ENCODE measurements at regions not wholly inside any gene's neighbourhood (a gene's known extent, or its start where the extent isn't known, plus 50 kb on each side); places are given as distances from the start of the nearest gene placed in this dataset.

GRCh38 chr5:173378727-173379126 lies 50.5 kb upstream of the STC2 start:
- H3K27ac ChIP-seq (ENCODE audit: extremely low read depth, low read depth, low read length) = no peak overlapping the region
- no peaks in the 10 kb centered on the region for H3K9me3 ChIP-seq (ENCODE audit: control insufficient read depth, insufficient read depth, low read depth, low read length)
- no peaks in the 10 kb centered on the region for H3K4me1 ChIP-seq (ENCODE audit: control insufficient read depth, insufficient read depth, low read length)
- no peak overlapping the region for H3K4me3 ChIP-seq (ENCODE audit: low read depth, low read length)
- H3K36me3 ChIP-seq (ENCODE audit: control insufficient read depth in 2 of 2, insufficient read depth in 1 of 2, low read length in 2 of 2) = no peaks in the 10 kb centered on the region
- CTCF ChIA-PET = no interaction called here
- POLR2A ChIA-PET = no interaction called here
- no peak for TF ChIP-seq ZIC2 (tag by site-specific recombination; IDR thresholded peaks at IDR 0.05)
- no peak for TF ChIP-seq ZNF266 (tag by site-specific recombination; IDR thresholded peaks at IDR 0.05; ENCODE audit: low read depth)
- TF ChIP-seq ZNF670 (tag by site-specific recombination; IDR thresholded peaks at IDR 0.05; ENCODE audit: low read depth) = no peak
- no peak for TF ChIP-seq ZNF585B (tag by site-specific recombination; IDR thresholded peaks at IDR 0.05)
